A673 (cell line): ENCODE measurements at regions not wholly inside any gene's neighbourhood (a gene's known extent, or its start where the extent isn't known, plus 50 kb on each side); places are given as distances from the start of the nearest gene placed in this dataset.
A peak's percentile ranks its signal among the peaks of the same experiment; 100 is the strongest.

Experiments
- BruUV-seq: library from RNA; stranded (reverse); fragments of 400-500 nt; replicated peaks from 2 replicates; lab custom pipeline; 2021; lab: Mats Ljungman, UMichigan
- CTCF ChIA-PET: fragments of 300-600 bp; sonication (Branson Sonifier 250); formaldehyde crosslinking; loops from one replicate; lab custom pipeline; 2022; ENCODE audit warnings: antibody characterized with exemption; lab: Charles Lee
- POLR2A ChIA-PET: fragments of 300-600 bp; sonication (Branson Sonifier 250); formaldehyde crosslinking; loops from one replicate; lab custom pipeline; 2022; ENCODE audit warnings: antibody characterized with exemption; ENCODE audit not compliant: low non-redundant PET; lab: Charles Lee
- DNase-seq: peaks from one replicate; pipeline ENCODE4 v3.0.0-alpha.2; 2015; ENCODE audit warnings: low spot score
- H3K27ac ChIP-seq: fragments of 200-600 bp; sonication (generic); 2 replicates; pipeline ENCODE4 v1.5.1; 2016; ENCODE audit warnings: mixed run types, low read depth, mild to moderate bottlenecking, mixed read lengths, antibody characterized with exemption, low read length; ENCODE audit not compliant: poor library complexity, severe bottlenecking
- H3K27me3 ChIP-seq: fragments of 200-600 bp; sonication (generic); replicated peaks from 2 replicates; pipeline ENCODE4 v1.6.1; 2017; ENCODE audit warnings: mixed run types, low read depth, mild to moderate bottlenecking, mixed read lengths, antibody characterized with exemption, low read length; ENCODE audit not compliant: insufficient read depth, poor library complexity
- H3K36me3 ChIP-seq: fragments of 200-600 bp; sonication (generic); 2 replicates; pipeline ENCODE4 v1.6.1; 2016; ENCODE audit warnings: mixed run types, mild to moderate bottlenecking, mixed read lengths, antibody characterized with exemption, low read length; ENCODE audit not compliant: insufficient read depth, poor library complexity, severe bottlenecking
- H3K4me1 ChIP-seq: fragments of 200-600 bp; sonication (generic); 2 replicates; pipeline ENCODE4 v1.6.1; 2017; ENCODE audit warnings: mixed run types, mild to moderate bottlenecking, mixed read lengths, antibody characterized with exemption, low read length; ENCODE audit not compliant: insufficient read depth, poor library complexity, severe bottlenecking
- H3K4me3 ChIP-seq: fragments of 200-600 bp; sonication (generic); 2 replicates; pipeline ENCODE4 v1.5.1; 2016; ENCODE audit warnings: low read depth, mixed run types, mild to moderate bottlenecking, mixed read lengths, low read length; ENCODE audit not compliant: poor library complexity, severe bottlenecking
- H3K9me3 ChIP-seq: fragments of 200-600 bp; sonication (generic); 2 replicates; pipeline ENCODE4 v1.6.1; 2016; ENCODE audit warnings: mixed run types, low read depth, mild to moderate bottlenecking, mixed read lengths, antibody characterized with exemption, low read length; ENCODE audit not compliant: poor library complexity, severe bottlenecking
- EZH2 ChIP-seq: fragments of 200-600 bp; sonication (generic); IDR thresholded peaks from 2 replicates; pipeline ENCODE4 v1.6.1; 2017; ENCODE audit warnings: borderline replicate concordance, low read depth, mild to moderate bottlenecking, mixed read lengths, antibody characterized with exemption, low read length; ENCODE audit not compliant: poor library complexity, severe bottlenecking
- intact Hi-C: fragments of 100-400 bp; cut with micrococcal nuclease; formaldehyde crosslinking; loops from one replicate; pipeline ENCODE4 v1.10.0; 2022; ENCODE audit not compliant: unreplicated experiment
- TF ChIP-seq, protein P1 (sequence below): fragments of 300-800, 200-600 bp; sonication (generic); conservative IDR thresholded peaks from 2 replicates; pipeline ENCODE4 v1.5.1; 2017; ENCODE audit warnings: low read depth, mild to moderate bottlenecking, antibody characterized with exemption, low read length, moderate library complexity, mixed read lengths

DNA sequence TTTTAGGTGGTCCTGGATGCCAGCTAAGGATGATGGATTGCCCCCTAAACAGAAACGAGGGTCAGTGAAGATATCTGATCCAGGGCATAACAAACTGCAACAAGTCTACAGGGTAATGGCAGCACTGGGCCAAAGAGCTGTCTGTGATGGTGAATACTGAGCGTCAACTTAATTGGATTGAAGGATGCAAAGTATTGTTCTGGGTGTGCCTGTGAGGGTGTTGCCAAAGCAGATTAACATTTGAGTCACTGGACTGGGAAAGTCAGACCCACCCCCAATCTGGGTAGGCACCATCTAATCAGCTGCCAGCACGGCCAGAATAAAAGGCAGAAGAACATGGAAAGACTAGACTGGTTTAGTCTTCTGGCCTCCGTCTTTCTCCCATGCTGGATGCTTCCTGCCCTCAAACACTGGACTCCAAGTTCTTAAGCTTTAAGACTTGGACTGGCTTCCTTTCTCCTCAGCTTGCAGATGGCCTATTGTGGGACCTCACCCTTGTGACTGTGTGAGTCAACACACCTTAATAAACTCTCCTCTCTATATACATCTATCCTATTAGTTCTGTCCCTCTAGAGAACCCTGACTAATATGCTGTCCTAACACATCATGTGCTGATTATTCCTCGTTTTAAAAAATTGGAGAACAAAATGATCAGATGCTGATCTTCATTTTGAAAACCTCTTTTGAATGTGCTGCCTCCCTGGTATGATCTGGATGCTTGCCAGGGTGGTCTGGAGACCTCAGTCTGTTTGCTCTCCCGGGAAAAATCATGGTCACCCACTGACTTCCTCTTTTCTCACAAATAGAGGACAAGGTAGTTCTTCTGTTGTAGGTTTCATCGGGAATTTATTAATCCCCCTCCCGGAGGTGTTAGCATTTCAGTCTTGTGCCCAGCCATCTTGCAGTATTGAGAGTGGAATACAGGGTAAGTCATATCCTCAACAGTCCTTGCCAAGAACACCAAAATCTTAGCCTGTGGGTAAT is 234.7 kb downstream of the SETD4 start:
- no TSS peak for BruUV-seq
- Histone ChIP-seq H3K27ac (no peak overlapping the region), H3K27me3 (peaks cover 9% of the 10 kb centered on the region), H3K4me3 (no peak overlapping the region), H3K4me1 (no peaks in the 10 kb centered on the region), H3K9me3 (no peaks in the 10 kb centered on the region), H3K36me3 (no peaks in the 10 kb centered on the region)
- TF ChIP-seq, protein P1, sequence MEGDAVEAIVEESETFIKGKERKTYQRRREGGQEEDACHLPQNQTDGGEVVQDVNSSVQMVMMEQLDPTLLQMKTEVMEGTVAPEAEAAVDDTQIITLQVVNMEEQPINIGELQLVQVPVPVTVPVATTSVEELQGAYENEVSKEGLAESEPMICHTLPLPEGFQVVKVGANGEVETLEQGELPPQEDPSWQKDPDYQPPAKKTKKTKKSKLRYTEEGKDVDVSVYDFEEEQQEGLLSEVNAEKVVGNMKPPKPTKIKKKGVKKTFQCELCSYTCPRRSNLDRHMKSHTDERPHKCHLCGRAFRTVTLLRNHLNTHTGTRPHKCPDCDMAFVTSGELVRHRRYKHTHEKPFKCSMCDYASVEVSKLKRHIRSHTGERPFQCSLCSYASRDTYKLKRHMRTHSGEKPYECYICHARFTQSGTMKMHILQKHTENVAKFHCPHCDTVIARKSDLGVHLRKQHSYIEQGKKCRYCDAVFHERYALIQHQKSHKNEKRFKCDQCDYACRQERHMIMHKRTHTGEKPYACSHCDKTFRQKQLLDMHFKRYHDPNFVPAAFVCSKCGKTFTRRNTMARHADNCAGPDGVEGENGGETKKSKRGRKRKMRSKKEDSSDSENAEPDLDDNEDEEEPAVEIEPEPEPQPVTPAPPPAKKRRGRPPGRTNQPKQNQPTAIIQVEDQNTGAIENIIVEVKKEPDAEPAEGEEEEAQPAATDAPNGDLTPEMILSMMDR, result no peak
- TF ChIP-seq EZH2, result no peak
- intact Hi-C loops, result no loop called here
- ChIA-PET POLR2A (no interaction called here), CTCF (no interaction called here)
- peak; percentile 4 for DNase-seq

DNA sequence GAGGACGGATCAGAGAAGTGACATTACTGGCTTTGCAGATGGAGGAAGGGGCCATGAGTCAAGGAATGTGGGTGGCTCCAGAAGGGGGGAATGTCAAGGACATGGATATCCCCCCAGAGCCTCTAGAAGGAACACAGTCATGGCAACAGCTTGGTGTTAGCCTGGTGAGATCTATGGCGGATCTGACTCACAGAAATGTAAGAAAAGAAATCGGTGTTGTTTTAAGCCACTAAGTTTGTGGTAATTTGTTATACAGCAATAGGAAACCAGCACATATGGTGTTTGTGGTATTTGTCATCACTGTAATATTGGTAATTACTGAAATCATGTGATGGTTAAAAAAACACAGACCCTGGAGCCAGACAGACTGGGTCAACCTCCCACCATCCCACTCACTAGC is 236.2 kb downstream of the SETD4 start:
- no peak for TF ChIP-seq EZH2
- TF ChIP-seq, protein P1, result no peak
- intact Hi-C loops, result no loop called here
- Histone ChIP-seq H3K27ac (no peak overlapping the region), H3K36me3 (no peaks in the 10 kb centered on the region), H3K4me3 (no peak overlapping the region), H3K4me1 (no peaks in the 10 kb centered on the region), H3K9me3 (no peaks in the 10 kb centered on the region), H3K27me3 (peaks cover 7% of the 10 kb centered on the region)
- no TSS peak for BruUV-seq
- no peak for DNase-seq
- ChIA-PET CTCF (no interaction called here), POLR2A (no interaction called here)

DNA sequence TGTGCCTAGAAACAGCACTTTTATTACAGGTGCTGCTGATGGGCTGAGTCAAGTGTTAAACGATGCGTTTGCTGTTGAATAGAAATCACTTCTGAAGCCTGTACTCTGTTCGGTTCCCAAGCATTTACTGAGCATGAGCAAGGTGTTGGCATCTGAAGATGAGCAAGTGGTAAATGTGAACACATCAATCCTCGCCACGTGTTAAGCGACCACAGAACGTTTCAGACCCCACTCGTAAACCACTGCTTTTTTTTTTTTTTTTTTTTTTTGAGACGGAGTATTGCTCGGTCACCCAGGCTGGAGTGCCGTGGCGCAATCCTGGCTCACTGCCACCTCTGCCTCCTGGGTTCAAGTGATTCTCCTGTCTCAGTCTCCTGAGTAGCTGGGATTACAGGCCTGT is 241.2 kb downstream of the SETD4 start:
- no peak for TF ChIP-seq EZH2
- TF ChIP-seq, protein P1, result no peak
- ChIA-PET CTCF (no interaction called here), POLR2A (no interaction called here)
- DNase-seq, result no peak
- H3K4me3 ChIP-seq, result no peak overlapping the region
- no TSS peak for BruUV-seq
- H3K4me1 ChIP-seq, result no peaks in the 10 kb centered on the region
- H3K9me3 ChIP-seq, result no peaks in the 10 kb centered on the region
- H3K27me3 ChIP-seq, result peaks cover 2% of the 10 kb centered on the region
- H3K36me3 ChIP-seq, result no peaks in the 10 kb centered on the region
- no peak overlapping the region for H3K27ac ChIP-seq
- intact Hi-C loops, result no loop called here
